GM19043 (cell line): ENCODE measurements at regions not wholly inside any gene's neighbourhood (a gene's known extent, or its start where the extent isn't known, plus 50 kb on each side); places are given as distances from the start of the nearest gene placed in this dataset.
"Not testable (repeated sequence)": the region's sequence is repeated elsewhere in the genome, so short reads cannot be mapped to it uniquely, and the experiment has no call there.

Experiments used
- ATAC-seq: cut with Tn5 transposase; IDR thresholded peaks from one replicate; pipeline ENCODE4 v1.9.1; 2021; ENCODE audit warnings: low read depth; ENCODE audit not compliant: unreplicated experiment

DNA sequence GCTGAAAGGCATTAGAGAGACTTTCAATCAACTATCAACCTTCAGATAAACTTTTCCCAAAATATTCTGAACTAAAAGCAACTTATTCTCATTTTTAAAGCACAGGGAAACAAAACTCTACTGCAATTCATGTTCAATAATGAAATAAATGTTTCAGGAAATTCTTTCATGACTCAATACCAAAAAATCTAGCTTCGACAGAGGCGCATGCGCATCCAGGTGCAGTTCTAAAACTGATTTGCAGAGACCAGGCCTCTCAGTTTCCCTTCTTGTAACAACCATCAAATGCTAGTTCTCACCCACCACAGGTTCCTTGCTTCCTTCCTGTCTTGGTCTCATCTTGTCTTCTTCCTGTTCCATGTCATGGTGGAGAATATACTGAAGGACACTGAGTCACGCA is 55.3 kb upstream of the NRBF2 start:
- ATAC-seq: no peak

DNA sequence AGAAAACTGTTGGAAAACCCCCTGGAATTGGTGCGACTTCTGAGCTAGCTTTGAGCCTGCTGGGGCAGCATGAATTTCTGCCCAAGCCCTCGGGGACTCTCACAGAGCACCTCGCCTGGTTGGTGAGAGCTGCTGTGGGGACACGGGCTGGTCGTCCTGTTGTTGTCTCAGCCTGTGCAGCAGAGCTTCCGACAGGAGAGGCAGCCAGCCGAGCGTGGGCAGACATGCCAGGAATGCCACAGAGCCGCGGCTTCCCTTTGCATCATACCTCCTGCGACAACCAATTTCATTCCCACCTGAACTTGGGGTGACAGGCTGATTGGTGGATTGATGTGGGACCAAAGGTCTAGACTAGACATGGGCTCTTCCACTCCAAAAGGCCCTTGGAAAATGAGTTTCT is 60.2 kb upstream of the NRBF2 start:
- no peak for ATAC-seq

DNA sequence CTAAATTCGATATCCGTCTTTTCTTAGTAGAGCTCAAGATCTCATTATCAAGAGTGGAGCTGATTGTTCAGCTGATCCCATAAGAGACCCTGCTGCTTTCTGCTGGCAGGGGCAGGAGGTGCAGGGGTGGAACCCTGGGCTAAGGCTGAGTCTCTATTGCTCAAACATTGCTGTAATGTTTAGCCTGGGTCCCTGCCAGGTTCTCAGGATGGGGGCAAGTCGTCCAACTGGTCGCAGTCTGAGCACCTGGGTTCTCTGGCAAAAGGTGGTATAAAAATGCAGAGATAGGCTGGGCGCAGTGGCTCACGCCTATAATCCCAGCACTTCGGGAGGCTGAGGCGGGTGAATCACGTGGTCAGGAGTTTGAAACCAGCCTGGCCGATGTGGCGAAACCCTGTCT is 62.0 kb upstream of the NRBF2 start:
- ATAC-seq: no peak

DNA sequence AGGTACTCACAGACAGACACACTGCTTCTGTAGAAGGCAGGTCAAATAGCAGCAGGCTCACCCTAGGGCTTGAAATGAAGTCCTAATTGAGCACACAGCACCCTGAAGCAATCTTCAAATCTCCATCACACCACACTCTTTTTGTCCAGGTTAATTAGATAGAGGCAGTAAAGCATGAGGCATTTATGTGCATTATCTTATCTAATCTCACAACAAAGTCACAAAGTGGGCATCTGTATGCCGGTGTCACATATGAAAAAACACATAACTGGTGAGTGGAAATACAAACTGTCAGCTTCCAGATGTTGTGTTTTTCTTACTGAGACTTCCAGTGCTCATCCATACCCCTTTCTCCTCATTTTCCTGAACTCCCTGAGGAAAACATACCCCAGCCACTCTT is 63.8 kb upstream of the NRBF2 start:
- no peak for ATAC-seq

DNA sequence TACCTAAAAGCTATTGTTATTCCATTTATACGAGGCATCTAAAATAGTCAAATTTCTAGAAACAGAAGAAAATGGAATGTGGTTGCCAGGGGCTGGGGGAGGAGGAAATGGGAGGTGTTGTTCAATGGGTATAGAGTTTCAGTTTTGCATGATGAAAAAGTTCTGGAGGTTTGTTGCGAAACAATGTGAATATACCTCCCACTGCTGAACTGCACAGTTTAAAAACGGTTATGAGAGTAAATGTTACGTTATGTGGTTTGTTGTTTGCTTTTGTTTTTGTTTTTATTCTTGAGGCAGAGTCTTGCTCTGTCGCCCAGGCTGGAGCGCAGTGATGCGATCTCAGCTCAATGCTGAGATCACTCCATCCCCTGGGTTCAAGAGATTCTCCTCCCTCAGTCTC is 64.9 kb upstream of the NRBF2 start:
- no peak for ATAC-seq

DNA sequence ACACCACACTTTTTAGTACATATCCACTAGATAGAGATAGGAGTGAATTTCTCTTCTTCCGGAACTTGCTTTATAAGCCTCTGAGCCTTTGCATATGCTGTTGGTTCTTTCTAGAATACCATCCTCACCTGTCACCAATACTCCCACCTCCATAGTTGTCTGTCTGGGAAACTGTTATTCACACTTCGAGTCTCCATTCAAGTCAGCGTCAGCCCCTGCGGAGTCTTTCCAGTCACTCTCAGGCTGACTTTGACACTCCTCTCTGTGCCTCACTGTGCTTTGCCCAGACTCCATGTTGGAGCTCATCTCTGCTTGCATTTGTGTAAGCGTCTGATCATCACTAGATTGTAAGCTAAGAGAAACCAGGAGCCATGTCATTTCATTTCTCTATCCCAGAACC is 66.5 kb upstream of the NRBF2 start:
- no peak for ATAC-seq

DNA sequence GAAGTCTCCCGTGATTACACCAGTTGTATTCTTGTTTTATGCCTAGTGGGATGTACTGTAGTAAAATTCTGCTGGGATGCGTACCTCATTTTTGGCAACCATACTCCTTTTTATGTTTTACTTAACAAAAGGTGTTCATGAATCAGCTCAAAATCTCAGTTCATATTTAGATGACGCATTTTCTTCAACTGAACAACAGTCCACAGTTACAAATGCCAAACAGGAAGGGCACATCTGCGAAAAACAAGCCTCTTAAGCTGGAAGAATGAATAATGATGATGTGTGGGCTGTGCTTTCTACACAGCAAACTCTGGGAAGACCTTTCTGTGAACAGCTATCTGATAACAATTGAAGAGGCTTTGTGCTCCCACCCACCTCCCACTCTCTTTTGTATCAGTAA is 68.4 kb upstream of the NRBF2 start:
- ATAC-seq: no peak

DNA sequence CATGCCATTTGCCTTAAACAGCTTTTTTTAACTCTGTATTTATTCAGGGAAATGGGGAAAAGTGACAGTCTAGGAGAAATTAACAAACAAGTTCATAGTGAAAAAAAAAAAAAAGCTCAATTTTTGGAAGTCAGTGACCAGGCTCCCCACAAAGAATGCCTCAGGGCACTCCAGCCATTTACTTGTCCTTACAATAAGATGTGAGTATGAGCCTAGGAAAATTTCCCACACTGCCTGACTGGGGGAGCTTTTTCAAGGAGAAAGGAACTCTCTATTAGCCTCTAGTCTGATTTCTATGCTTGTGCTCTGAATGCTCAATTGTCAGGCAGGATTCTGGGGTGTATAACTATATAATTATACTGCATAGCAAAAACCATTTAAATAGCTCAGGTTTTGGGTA is 74.9 kb upstream of the NRBF2 start:
- no peak for ATAC-seq

DNA sequence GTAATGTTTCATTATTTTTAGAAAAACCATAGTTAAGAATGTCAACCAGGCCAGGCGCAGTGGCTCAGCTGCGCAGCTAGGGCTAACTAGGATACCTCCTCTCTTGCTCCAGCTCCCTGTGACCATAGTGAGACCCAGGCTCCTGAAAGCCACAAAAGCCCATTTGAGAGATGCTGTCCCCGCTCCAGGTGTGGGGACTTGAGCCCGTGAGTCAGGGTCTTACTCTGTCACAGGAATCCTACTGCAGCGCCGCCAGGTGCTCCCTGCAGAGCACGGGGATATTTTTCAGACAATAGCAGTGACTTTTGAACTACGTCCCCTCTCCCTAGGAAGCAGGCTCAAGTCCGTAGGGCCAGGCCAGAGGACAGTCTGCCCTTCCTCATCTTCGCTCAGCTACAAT is 75.6 kb upstream of the NRBF2 start:
- no peak for ATAC-seq

DNA sequence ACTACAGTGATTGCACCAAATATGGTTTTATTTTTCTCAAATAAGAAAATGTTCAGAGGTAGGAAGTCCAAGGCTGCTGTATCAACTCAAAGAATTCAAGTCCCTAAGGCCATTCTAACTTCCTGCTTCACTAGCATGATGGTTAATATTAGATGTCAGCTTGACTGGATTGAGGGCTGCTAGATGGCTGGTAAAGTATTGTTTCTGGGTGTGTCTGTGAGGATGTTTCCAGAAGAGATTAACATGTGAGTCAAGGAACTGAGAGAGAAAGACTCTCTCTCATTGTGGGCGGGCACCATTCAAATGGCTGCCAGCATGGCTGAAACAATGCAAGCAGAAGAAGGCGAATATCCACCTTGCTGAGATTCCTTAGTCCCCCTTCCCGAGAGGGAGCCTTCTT is 77.4 kb upstream of the NRBF2 start:
- ATAC-seq: no peak

DNA sequence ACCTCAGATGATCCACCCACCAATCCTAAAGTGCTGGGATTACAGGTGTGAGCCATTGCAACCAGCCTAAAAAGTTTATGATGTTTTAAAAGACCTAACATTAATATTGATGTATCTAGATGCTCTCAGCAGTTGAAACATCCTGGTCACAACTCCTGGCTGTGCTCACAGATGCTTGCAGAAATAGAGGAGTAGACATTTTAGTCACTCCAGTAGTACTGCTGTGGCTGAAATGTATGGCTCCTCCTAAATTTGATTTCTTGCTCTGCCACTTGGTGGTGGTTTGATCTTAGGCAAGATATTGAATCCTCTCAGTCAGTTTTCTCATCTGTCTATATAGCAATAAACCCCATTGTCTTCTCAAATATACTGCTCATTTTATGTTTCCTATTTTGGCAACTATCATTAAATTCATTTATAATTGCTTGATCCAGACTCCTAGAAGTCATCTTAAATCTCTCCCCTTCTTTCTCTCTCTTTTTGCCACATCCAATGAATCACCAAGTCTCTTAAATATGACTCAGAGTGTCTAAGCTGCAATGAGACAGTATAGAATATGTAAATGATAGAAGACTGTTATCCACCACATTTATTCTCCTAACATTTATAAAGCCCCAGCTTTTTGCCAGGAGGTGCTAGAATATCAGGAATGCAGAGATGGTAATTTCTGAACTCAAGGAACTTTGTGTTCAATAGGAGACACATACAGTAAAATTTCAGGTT is 78.1 kb upstream of the NRBF2 start:
- no peak for ATAC-seq

DNA sequence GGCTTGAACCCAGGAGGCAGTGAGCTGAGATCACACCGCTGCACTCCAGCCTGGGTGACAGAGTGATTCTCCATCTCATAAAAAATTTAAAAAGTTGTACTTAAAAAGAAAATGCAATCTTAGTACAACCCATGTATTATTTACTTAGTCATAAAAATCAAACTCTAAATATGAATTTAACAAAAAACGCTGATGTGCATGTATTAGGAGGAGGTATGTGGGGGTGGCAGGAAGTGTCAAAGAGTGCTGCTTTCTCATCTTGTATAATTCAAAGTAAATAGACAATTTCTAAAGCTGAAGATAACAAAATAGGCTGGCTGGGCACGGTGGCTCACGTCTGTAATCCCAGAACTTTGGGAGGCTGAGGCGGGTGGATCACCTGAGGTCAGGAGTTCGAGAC is 81.0 kb upstream of the NRBF2 start:
- ATAC-seq: no peak

DNA sequence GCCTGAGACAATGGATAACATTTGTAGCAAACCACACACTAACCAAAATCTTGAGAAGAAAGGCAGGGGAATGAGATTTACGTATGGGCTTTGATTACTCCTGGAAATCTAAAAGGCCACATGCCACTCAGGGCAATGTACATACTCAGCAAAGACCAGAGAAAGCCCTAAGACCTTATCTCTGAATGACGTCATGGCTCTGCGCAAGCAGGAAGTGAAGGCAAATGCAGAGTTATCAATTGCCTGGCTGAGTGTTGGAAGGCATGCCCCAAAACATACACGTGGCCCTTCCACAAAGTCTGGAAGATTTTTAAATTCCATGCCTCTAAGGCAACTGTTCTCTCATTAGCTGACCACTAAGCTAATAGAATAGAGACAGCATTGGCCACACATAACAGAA is 90.9 kb upstream of the NRBF2 start:
- no peak for ATAC-seq

DNA sequence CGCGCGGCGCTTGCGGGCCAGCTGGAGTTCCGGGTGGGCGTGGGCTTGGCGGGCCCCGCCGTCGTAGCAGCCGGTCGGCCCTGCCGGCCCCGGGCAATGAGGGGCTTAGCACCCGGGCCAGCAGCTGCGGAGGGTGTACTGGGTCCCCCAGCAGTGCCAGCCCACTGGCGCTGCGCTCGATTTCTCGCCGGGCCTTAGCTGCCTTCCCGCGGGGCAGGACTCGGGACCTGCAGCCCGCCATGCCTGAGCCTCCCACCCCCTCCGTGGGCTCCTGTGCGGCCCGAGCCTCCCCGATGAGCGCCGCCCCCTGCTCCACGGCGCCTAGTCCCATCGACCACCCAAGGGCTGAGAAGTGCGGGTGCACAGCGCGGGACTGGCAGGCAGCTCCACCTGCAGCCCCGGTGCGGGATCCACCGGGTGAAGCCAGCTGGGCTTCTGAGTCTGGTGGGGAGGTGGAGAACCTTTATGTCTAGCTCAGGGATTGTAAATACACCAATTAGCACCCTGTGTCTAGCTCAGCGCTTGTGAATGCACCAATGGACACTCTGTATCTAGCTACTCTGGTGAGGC is 99.4 kb upstream of the NRBF2 start:
- ATAC-seq: not testable (repeated sequence)

DNA sequence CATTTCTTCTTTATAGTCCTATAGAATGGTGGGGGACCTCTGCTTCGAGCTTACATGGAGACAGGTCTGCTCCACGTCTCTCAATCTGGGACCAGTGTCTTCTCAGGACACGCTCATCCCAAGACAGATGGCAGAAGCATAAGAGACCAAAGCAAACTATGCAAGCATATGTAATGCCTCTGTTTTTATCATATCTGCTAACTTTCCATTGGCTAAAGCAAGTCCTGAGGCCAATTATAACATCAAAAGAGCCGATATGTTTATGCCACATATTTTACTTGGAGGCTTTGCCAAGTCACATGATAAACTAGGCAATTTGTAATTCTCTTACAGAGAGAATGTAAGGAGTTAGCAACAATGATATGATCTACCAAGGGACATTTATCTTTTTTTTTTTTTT is 102.6 kb upstream of the NRBF2 start:
- ATAC-seq: no peak

DNA sequence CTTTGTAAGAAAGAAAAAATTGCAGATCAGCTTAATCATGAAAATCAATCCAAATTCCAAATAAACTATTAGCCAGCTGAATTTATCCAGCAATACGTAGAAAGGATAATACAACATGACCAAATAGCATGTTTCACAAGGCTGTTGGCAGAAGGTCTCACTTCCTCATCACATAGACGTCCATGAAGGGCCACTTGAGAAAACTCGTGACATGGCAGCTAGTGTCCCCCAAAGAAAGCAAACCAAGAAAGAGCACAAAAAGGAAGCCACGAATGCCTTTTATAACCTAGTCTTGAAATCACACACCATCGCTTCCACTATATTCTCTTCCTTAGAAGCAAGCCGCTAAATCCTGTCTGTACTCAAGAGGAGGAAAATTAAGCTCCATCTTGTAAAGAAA is 105.6 kb upstream of the NRBF2 start:
- ATAC-seq: no peak

DNA sequence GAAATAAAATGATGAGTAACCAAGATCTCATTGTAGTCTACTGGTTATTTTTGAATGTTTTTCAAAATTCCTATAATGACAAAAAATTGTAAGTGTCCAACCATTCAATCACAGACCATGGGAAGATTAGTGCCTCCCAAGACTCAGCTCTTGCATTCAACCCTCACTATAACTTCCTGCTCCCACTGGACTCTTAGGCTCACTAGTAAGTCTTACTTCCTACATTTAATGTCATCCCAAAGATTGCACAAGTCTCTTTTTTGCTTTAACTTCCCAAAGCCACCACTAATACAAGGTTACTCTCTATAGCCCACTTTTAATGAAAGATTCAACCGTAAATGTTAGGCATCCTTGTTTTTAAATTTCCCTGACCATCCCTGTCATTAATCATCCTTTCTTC is 111.9 kb upstream of the NRBF2 start:
- ATAC-seq: no peak

DNA sequence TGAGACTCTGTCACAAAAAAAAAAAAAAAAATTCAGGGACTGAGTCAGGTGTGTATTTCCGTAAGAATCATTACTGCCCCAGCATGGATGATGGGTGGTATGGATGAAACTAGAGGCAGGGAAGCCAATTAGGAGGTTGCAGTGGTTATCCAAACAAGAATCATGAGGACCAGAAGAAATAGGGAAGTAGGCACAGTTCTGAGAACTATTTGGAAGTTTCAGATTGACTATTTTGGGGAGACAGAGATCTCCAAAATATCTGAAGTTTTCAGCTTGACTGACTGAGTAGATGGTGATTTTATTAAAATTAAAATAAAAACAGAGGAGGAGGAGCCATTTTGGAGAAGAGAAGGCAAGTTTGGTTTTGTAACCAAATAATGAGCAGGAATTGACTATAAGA is 119.4 kb upstream of the NRBF2 start:
- ATAC-seq: no peak

DNA sequence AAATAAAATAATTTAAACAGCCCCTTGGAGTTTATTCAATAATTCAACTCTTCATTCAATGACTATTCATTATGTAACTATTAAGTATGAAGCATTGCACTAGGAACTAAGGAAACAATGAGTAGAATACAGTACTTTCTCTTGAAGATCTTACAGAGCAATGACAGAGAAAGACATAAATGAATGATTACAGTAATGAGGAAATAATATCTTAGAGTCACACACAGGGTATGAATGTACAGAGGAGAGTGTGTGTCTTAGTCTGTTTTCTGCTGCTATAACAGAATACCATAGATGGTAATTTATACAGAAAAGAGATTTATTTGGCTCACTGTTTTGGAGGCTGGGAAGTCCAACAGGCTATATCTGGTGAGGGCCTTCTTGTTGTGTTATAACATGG is 120.5 kb upstream of the NRBF2 start:
- no peak for ATAC-seq

DNA sequence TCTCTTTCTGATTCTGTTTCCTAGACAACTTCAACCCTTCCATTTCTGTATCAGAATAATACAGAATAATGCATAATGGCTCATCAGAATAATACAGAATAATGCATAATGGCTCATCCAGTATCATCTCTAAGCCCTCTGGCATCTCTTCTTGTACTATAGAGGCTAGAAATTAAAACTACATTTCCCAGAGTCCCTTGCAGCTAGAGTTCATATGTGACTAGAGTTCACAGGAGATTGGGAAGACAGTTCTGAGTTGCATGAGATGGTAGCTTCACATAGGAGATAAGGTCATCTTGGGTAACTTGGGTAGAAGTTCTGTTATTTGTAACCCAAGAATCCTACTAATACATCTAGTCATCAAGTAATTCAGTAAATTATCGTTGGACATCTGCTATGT is 122.9 kb upstream of the NRBF2 start:
- no peak for ATAC-seq

DNA sequence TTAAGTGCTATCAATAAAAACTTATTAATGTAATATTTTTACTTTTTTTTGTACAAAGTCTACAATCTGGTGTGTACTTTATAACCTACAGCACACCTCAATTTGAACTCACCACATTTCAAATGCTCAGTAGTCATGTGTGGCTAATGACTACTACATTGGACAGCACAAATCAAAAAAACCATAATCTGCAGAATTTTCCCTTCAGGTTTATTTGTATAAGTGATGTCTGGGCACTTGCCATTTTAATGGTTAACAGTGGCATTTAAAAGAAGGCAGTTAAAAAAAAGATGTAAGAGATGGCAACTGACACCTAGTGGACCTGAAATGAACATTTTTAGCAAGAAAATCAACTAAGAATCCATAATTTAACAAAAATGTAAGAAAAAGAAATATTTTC is 124.6 kb upstream of the NRBF2 start:
- no peak for ATAC-seq

DNA sequence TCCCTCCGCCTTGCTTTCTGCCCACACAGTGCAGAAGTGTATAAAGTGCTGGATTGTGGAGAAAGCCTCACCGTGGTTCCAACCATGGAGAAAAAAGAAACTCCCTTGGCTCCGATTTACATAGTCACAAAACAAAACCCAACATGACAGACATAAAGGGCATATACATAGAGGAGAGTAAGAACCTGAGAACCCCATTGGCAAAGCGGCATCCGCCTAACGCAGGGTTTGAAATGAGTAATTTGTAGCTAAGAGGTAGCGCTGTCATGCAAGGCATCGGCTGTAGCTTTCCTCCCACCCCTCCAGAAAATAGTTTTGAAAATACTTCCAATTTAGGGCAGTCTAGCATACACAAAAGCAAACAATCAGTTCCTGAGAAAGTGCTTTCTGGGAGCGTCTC is 126.0 kb upstream of the NRBF2 start:
- ATAC-seq: no peak

DNA sequence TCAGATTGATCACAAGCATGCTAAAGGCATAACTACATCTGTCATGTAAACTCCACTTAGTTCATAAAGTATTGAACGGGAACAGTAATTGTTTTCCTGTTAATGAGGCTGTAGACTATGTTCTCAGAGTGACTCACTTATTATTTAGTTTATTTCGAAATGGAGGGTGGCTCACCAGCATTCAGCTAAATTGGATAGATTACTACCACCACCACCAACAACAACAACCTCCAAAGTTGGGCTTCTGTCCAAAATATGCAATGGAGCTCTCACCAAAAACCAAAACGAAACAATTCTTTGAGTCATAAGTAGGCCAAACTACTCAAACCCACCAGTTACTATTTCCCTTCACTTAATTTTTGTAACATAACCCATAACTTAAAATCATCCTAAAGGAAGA is 127.9 kb upstream of the NRBF2 start:
- ATAC-seq: no peak
